ENCODE measurements at regions not wholly inside any gene's neighbourhood (a gene's known extent, or its start where the extent isn't known, plus 50 kb on each side); places are given as distances from the start of the nearest gene placed in this dataset.

DNA sequence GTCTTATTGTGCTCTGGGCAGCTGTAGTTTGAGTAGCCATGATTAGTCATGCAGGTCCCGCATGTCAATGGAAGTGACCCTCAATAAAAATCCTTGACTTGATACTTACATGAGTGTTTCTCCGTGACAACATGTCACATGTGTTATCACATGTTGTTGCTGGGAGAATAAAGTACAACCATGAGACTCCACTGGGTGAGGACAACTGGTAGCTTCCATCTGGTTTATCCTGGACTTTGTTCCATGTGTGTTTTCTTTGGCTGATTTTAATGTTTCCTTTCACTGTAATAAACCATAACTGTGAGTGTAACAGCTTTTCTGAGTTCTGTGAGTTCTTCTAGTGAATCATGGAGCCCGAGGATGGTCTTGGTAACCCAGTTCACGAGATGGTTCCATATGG lies 63.1 kb upstream of the NDN start:
- TF ChIP-seq, protein P1, sequence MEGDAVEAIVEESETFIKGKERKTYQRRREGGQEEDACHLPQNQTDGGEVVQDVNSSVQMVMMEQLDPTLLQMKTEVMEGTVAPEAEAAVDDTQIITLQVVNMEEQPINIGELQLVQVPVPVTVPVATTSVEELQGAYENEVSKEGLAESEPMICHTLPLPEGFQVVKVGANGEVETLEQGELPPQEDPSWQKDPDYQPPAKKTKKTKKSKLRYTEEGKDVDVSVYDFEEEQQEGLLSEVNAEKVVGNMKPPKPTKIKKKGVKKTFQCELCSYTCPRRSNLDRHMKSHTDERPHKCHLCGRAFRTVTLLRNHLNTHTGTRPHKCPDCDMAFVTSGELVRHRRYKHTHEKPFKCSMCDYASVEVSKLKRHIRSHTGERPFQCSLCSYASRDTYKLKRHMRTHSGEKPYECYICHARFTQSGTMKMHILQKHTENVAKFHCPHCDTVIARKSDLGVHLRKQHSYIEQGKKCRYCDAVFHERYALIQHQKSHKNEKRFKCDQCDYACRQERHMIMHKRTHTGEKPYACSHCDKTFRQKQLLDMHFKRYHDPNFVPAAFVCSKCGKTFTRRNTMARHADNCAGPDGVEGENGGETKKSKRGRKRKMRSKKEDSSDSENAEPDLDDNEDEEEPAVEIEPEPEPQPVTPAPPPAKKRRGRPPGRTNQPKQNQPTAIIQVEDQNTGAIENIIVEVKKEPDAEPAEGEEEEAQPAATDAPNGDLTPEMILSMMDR (IDR thresholded peaks at IDR 0.05; ENCODE audit: control insufficient read depth, extremely low read depth, insufficient read depth): no peak
- H3K4me3 ChIP-seq (ENCODE audit: low read depth, low read length): no peak overlapping the region
- DNase-seq (ENCODE audit: low read depth): peak; percentile 48

GRCh38 chr15:23750776-23751175 lies 63.7 kb upstream of the NDN start:
- TF ChIP-seq, protein P1 (IDR thresholded peaks at IDR 0.05; ENCODE audit: control insufficient read depth, extremely low read depth, insufficient read depth): no peak
- DNase-seq (ENCODE audit: low read depth): peak; percentile 80
- H3K4me3 ChIP-seq (ENCODE audit: low read depth, low read length): no peak overlapping the region

DNA sequence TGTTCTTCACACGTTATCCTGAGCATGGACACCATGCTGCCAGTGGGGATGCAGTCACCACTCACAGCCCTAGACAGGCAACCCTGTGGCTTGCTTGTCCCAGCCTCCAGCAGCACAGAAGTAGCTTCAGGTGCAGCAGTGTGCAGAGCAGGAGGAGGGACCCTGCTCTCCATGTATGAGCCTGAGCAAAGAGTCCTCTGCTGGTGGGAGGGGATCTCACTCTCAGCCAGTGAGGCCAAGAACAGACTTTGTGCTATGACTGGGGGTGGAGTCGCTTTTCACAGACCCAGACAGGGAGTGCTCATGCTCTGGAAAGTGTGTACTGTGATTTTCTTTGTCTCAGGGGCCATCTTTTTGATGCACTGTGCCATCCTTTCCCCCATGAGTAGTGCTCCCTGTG lies 66.1 kb upstream of the NDN start:
- TF ChIP-seq, protein P1 (IDR thresholded peaks at IDR 0.05; ENCODE audit: control insufficient read depth, extremely low read depth, insufficient read depth): no peak
- H3K4me3 ChIP-seq (ENCODE audit: low read depth, low read length): no peak overlapping the region
- no peak for DNase-seq (ENCODE audit: low read depth)

DNA sequence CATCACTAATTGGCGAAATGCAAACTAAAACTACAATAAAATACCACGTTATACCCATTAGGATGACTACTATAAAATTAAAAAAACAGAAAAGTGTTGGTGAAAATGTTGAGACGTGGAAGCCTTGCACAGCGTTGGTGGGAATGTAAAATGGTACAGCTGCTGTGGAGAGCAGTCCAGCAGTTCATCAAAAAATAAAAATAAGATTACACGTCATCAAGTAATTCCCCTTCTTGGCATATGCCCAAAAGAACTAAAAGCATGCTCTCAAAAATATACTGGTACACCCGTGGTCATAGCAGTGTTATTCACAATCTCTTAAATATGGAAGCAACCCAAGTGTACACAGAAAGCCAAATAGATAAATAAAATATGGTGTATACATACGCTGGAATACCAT lies 71.8 kb upstream of the NDN start:
- DNase-seq (ENCODE audit: low read depth): no peak
- H3K4me3 ChIP-seq (ENCODE audit: low read depth, low read length): no peak overlapping the region
- TF ChIP-seq, protein P1 (IDR thresholded peaks at IDR 0.05; ENCODE audit: control insufficient read depth, extremely low read depth, insufficient read depth): no peak

DNA sequence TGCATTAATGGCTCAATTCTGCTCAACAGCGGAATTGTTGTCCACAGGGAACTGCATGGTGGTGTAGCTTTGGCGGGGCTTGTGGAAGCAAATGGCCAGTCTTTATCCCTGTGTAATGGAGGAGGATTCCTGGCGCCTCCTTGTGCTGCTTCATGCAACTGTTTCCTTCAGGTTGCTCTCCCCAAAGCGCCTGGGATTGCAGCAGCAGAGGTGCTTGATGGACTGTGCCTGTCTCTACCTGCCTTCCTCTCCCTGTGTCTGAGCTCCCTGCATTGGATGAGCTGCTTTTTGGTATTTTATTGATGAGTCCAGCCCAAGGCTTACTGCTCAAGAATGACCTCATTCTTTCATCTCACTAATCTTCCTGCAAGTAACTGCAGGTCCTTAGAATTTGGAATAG lies 72.9 kb upstream of the NDN start:
- no peak overlapping the region for H3K4me3 ChIP-seq (ENCODE audit: low read depth, low read length)
- TF ChIP-seq, protein P1 (IDR thresholded peaks at IDR 0.05; ENCODE audit: control insufficient read depth, extremely low read depth, insufficient read depth): peak; percentile 19; the same call in 1 of the 2 replicates
- DNase-seq (ENCODE audit: low read depth): no peak

DNA sequence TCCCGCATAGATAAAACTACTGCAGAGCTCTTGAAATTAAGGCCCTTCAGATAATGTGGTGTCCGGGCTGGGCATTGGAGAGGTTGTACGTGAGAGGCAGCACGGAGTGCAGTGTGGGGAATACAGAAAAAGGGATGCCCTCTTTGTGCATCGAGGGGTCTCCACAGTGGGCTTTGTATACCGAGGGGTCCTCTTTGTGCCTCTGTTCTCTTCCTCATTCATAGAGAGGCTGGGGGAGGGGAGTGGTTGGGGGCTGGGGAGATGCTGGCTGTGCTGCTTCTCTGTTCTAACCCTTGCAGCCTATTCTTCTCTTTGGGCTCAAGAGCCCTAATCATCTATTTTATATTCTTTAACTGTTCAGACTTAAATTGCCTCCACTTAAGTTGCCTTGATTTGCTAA lies 74.3 kb upstream of the NDN start:
- no peak for DNase-seq (ENCODE audit: low read depth)
- no peak overlapping the region for H3K4me3 ChIP-seq (ENCODE audit: low read depth, low read length)
- TF ChIP-seq, protein P1 (IDR thresholded peaks at IDR 0.05; ENCODE audit: control insufficient read depth, extremely low read depth, insufficient read depth): no peak

DNA sequence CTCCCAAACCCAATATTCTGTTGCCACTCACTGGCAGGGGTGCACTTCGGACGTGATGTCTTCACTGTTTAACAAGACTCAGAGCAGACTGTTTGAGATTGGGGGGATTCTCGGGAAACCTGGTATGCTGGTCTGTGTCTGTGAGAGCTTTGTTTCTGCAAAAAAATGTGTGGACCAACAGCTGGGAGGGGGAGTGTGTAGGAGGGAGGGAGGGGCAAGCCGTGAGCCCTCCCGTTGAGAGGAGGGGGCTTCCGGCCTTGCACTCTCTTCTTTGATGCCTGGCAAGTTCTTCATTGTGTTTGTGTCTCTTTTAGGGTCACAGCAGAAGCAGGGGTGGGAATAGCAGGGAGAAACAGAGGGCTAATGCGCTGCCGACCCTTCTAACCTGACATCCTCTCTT lies 74.9 kb upstream of the NDN start:
- H3K4me3 ChIP-seq (ENCODE audit: low read depth, low read length): no peak overlapping the region
- TF ChIP-seq, protein P1 (IDR thresholded peaks at IDR 0.05; ENCODE audit: control insufficient read depth, extremely low read depth, insufficient read depth): no peak

More for the DNA sequence above, 74.9 kb upstream of the NDN start:
- DNase-seq (ENCODE audit: low read depth): no peak

Measured in LNCaP clone FGC (cell line).